IgD-negative memory B cell (primary cell): ENCODE measurements at regions not wholly inside any gene's neighbourhood (a gene's known extent, or its start where the extent isn't known, plus 50 kb on each side); places are given as distances from the start of the nearest gene placed in this dataset.
"Not testable (repeated sequence)": the region's sequence is repeated elsewhere in the genome, so short reads cannot be mapped to it uniquely, and the experiment has no call there.

Source experiments
- H3K27ac Mint-ChIP-seq, 3 donors: one replicate each; pipeline ENCODE4 v1.8.0; 2020 to 2022; ENCODE audit warnings: mild to moderate bottlenecking in 3 of 3, mixed read lengths in 3 of 3, moderate library complexity in 1 of 3
- H3K27me3 Mint-ChIP-seq: one replicate; pipeline ENCODE4 v1.8.0; 2021; ENCODE audit warnings: mixed read lengths
- H3K36me3 Mint-ChIP-seq: one replicate; pipeline ENCODE4 v1.8.0; 2020; ENCODE audit warnings: mild to moderate bottlenecking, mixed read lengths
- H3K4me1 Mint-ChIP-seq, 3 donors: one replicate each; pipeline ENCODE4 v1.8.0; 2020 to 2022; ENCODE audit warnings: mixed read lengths in 3 of 3, mild to moderate bottlenecking in 1 of 3
- H3K4me3 Mint-ChIP-seq, 4 donors: one replicate each; pipeline ENCODE4 v1.8.0; 2020 to 2022; ENCODE audit warnings: mild to moderate bottlenecking in 4 of 4, mixed read lengths in 4 of 4, moderate library complexity in 3 of 4
- H3K9me3 Mint-ChIP-seq, 3 donors: one replicate each; pipeline ENCODE4 v1.8.0; 2020 to 2021; ENCODE audit warnings: mixed read lengths in 3 of 3, mild to moderate bottlenecking in 1 of 3

- Mint-ChIP-seq H3K27ac (no peak overlapping the region), H3K4me1 (peaks cover 5 to 14% (median 14%) of the 10 kb centered on the region in 3 donors), H3K9me3 (no peaks in the 10 kb centered on the region), H3K36me3 (no peaks in the 10 kb centered on the region), H3K27me3 (no peaks in the 10 kb centered on the region), H3K4me3 (no peak overlapping the region)
Measured at GRCh38 chr9:110011628-110012320, 196.2 kb downstream of the C9orf152 start.

- no peaks in the 10 kb centered on the region for H3K36me3 Mint-ChIP-seq
- no peaks in the 10 kb centered on the region for H3K27me3 Mint-ChIP-seq
- H3K27ac Mint-ChIP-seq = no peak overlapping the region
- no peak overlapping the region for H3K4me3 Mint-ChIP-seq
- peaks cover 1 to 6% (median 3%) of the 10 kb centered on the region in 3 donors for H3K4me1 Mint-ChIP-seq
- H3K9me3 Mint-ChIP-seq = peaks cover 0 to 2% (median 0%) of the 10 kb centered on the region in 3 donors
Measured at GRCh38 chr9:110013064-110013463, 194.9 kb downstream of the C9orf152 start.

GRCh38 chr9:110015759-110016158 lies 192.2 kb downstream of the C9orf152 start:
- Mint-ChIP-seq H3K9me3 (peaks cover 0 to 2% (median 0%) of the 10 kb centered on the region in 3 donors), H3K27me3 (no peaks in the 10 kb centered on the region), H3K36me3 (no peaks in the 10 kb centered on the region), H3K4me1 (peaks cover 0 to 5% (median 1%) of the 10 kb centered on the region in 3 donors), H3K27ac (no peak overlapping the region), H3K4me3 (no peak overlapping the region)

- no peak overlapping the region for H3K4me3 Mint-ChIP-seq
- peaks cover 0 to 2% (median 0%) of the 10 kb centered on the region in 3 donors for H3K9me3 Mint-ChIP-seq
- no peaks in the 10 kb centered on the region for H3K27me3 Mint-ChIP-seq
- H3K36me3 Mint-ChIP-seq = no peaks in the 10 kb centered on the region
- H3K4me1 Mint-ChIP-seq = peaks cover 0 to 8% (median 1%) of the 10 kb centered on the region in 3 donors
- no peak overlapping the region for H3K27ac Mint-ChIP-seq
Measured at GRCh38 chr9:110016340-110016739, 191.6 kb downstream of the C9orf152 start.

DNA sequence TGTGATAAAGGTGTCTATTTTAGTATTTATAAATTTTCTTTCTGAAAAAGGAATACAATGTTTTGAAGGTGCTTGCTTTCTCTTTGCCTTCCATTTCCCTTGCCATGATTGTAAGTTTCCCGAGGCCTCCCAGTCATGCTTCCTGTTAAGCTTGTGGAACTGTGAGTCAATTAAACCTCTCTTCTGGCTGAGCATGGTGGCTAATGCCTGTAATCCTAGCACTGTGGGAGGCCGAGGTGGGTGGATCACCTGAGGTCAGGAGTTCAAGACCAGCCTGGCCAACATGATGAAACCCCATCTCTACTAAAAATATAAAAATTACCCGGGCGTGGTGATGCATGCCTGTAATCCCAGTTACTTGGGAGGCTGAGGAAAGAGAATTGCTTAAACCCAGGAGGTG lies 187.7 kb downstream of the C9orf152 start:
- H3K9me3 Mint-ChIP-seq, H3K4me3 Mint-ChIP-seq, H3K36me3 Mint-ChIP-seq, H3K27me3 Mint-ChIP-seq, H3K27ac Mint-ChIP-seq: not testable (repeated sequence)
- H3K4me1 Mint-ChIP-seq = peaks cover 8 to 15% (median 10%) of the 10 kb centered on the region in 3 donors

- peaks cover 14 to 15% (median 15%) of the 10 kb centered on the region in 3 donors for H3K4me1 Mint-ChIP-seq
- H3K9me3 Mint-ChIP-seq = peaks cover 0 to 2% (median 0%) of the 10 kb centered on the region in 3 donors
- no peaks in the 10 kb centered on the region for H3K36me3 Mint-ChIP-seq
- peak overlapping the region in 1 of 4 donors; percentile 41 for H3K4me3 Mint-ChIP-seq
- peak overlapping the region in 2 of 3 donors; percentile 25 to 64 for H3K27ac Mint-ChIP-seq
- H3K27me3 Mint-ChIP-seq = no peaks in the 10 kb centered on the region
Measured at GRCh38 chr9:110021891-110022290, 186.1 kb downstream of the C9orf152 start.

DNA sequence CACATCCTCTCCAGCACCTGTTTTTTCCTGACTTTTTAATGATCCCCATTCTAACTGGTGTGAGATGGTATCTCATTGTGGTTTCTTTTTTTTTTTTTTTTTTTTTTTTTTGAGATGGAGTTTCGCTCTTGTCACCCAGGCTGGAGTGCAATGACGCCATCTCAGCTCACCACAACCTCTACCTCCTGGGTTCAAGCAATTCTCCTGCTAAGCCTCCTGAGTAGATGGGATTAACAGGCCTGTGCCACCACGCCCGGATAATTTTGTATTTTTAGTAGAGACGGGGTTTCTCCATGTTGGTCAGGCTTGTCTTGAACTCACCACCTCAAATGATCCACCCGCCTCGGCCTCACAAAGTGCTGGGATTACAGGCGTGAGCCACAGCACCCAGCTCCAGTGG lies 184.7 kb downstream of the C9orf152 start:
- H3K27ac Mint-ChIP-seq, H3K36me3 Mint-ChIP-seq, H3K9me3 Mint-ChIP-seq, H3K27me3 Mint-ChIP-seq, H3K4me3 Mint-ChIP-seq: not testable (repeated sequence)
- H3K4me1 Mint-ChIP-seq = peaks cover 14 to 20% (median 16%) of the 10 kb centered on the region in 3 donors

- Mint-ChIP-seq H3K36me3 (no peaks in the 10 kb centered on the region), H3K9me3 (no peaks in the 10 kb centered on the region), H3K27ac (no peak overlapping the region), H3K4me3 (peak overlapping the region in 2 of 4 donors; percentile 53 to 65), H3K27me3 (no peaks in the 10 kb centered on the region), H3K4me1 (peaks cover 24 to 32% (median 31%) of the 10 kb centered on the region in 3 donors)
Measured at GRCh38 chr9:110025551-110026170, 182.3 kb downstream of the C9orf152 start.

- H3K4me3 Mint-ChIP-seq = no peak overlapping the region
- H3K9me3 Mint-ChIP-seq = no peaks in the 10 kb centered on the region
- peaks cover 17 to 24% (median 21%) of the 10 kb centered on the region in 3 donors for H3K4me1 Mint-ChIP-seq
- no peak overlapping the region for H3K27ac Mint-ChIP-seq
- no peaks in the 10 kb centered on the region for H3K36me3 Mint-ChIP-seq
- H3K27me3 Mint-ChIP-seq = no peaks in the 10 kb centered on the region
Measured at GRCh38 chr9:110027671-110028081, 180.3 kb downstream of the C9orf152 start.

DNA sequence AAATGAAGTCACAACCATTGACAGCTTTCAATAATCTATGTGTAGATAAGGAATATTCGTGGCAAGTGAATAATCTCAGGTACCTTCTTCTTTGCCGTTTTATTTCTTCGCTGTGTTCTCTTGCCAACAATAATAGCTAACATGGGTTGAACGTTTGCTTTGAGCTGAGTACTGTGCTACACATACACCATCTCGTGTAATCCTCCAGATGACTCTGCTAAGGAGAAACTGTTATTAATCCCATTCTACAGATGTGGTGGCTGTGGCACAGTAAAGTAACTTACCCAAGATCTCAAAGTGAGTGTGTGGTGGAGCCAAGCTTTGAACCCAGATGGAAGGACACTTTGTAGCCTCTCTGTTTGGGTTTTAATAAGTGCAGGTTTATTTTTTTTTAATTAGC lies 179.7 kb downstream of the C9orf152 start:
- no peaks in the 10 kb centered on the region for H3K9me3 Mint-ChIP-seq
- no peaks in the 10 kb centered on the region for H3K27me3 Mint-ChIP-seq
- H3K4me1 Mint-ChIP-seq = peaks cover 17 to 24% (median 21%) of the 10 kb centered on the region in 3 donors
- no peak overlapping the region for H3K4me3 Mint-ChIP-seq
- no peak overlapping the region for H3K27ac Mint-ChIP-seq
- H3K36me3 Mint-ChIP-seq = no peaks in the 10 kb centered on the region

GRCh38 chr9:110028676-110029075 lies 179.3 kb downstream of the C9orf152 start:
- Mint-ChIP-seq H3K4me1 (peaks cover 17 to 24% (median 21%) of the 10 kb centered on the region in 3 donors), H3K27me3 (no peaks in the 10 kb centered on the region), H3K36me3 (no peaks in the 10 kb centered on the region), H3K4me3 (no peak overlapping the region), H3K9me3 (no peaks in the 10 kb centered on the region), H3K27ac (no peak overlapping the region)

- Mint-ChIP-seq H3K27ac (no peak overlapping the region), H3K27me3 (no peaks in the 10 kb centered on the region), H3K36me3 (no peaks in the 10 kb centered on the region), H3K4me3 (no peak overlapping the region), H3K4me1 (peaks cover 13 to 24% (median 21%) of the 10 kb centered on the region in 3 donors), H3K9me3 (no peaks in the 10 kb centered on the region)
Measured at GRCh38 chr9:110029429-110029955, 178.5 kb downstream of the C9orf152 start.

DNA sequence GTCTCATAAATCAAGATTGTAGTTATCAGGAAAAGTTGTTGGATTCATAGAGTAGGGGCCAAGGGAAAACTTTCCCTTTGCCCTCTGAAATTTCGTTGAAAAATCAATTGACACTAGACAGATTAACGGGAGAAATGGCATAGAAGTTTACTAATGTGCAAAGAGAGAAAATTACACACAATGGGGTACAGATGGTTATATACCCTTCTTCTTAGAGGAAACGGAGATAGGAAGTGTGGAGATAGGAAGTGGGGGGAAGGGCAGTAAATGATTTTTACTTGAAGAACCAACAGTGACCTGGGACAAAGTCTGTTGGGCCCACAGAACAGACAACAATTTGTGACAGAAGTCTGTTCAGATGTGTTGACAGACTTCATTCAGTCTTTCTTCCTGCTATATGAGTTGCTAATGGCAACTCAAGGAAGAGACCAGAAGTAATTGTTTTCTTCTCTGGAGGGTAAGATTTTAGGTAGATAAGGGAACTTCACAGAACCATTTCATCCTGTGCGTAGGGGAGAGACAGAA lies 177.9 kb downstream of the C9orf152 start:
- Mint-ChIP-seq H3K27ac (no peak overlapping the region), H3K9me3 (no peaks in the 10 kb centered on the region), H3K4me1 (peaks cover 13 to 24% (median 21%) of the 10 kb centered on the region in 3 donors), H3K4me3 (no peak overlapping the region), H3K27me3 (no peaks in the 10 kb centered on the region), H3K36me3 (no peaks in the 10 kb centered on the region)

- Mint-ChIP-seq H3K4me3 (no peak overlapping the region), H3K9me3 (no peaks in the 10 kb centered on the region)
Measured at GRCh38 chr9:110030632-110031031, 177.3 kb downstream of the C9orf152 start.

DNA sequence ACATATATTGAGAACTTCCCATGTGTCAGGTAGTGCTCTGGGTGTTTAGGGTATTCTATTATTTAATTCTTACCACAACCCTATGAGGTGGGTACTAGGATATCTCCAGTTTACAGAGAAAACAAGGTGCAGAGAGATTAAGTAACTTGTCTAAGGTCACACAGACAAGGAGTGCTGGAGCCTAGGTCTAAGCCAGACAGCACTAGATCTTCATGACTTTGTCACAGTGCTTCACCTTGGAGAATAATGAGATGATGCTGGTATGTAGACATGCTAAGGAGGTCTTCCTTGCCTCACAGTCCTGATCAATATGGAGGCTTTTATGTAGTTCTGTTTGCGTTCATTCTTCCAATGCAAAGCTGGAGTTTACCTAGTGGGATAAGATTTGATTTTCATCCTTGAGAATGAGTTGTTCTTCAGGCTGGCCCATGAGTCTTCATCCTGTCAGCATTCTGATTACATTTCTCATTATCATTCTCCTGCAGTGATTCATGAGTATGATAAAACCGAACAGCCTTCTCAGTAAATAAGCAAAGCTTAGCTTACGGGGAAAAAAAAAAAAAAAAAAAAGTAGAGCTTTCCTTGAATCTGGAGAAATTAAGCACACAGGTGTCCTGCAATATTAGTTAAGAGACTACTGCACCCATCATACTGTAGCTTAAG lies 176.3 kb downstream of the C9orf152 start:
- Mint-ChIP-seq H3K27ac (no peak overlapping the region), H3K4me1 (peaks cover 9 to 21% (median 16%) of the 10 kb centered on the region in 3 donors), H3K27me3 (no peaks in the 10 kb centered on the region), H3K36me3 (no peaks in the 10 kb centered on the region), H3K9me3 (no peaks in the 10 kb centered on the region), H3K4me3 (no peak overlapping the region)

More at GRCh38 chr9:110030632-110031031, 177.3 kb downstream of the C9orf152 start:
- no peaks in the 10 kb centered on the region for H3K27me3 Mint-ChIP-seq
- peaks cover 13 to 21% (median 20%) of the 10 kb centered on the region in 3 donors for H3K4me1 Mint-ChIP-seq
- H3K36me3 Mint-ChIP-seq = no peaks in the 10 kb centered on the region
- H3K27ac Mint-ChIP-seq = no peak overlapping the region
